HCT116 (cell line): ENCODE measurements at regions not wholly inside any gene's neighbourhood (a gene's known extent, or its start where the extent isn't known, plus 50 kb on each side); places are given as distances from the start of the nearest gene placed in this dataset.

Experiments
- CEBPB ChIP-seq: IDR thresholded peaks from 2 replicates; pipeline ENCODE4 v1.6.1; 2012; ENCODE audit warnings: low read depth
- CTCF ChIP-seq, 3 experiments: fragments of 200-600 bp in 1 of 3; sonication (generic) in 1 of 3; IDR thresholded peaks in 2 of 3; conservative IDR thresholded peaks in 1 of 3; 2 replicates each; pipeline ENCODE4 v1.5.1; 2012 to 2017; ENCODE audit warnings: low read depth in 2 of 3, low read length in 2 of 3, antibody characterized with exemption in 1 of 3, borderline replicate concordance in 1 of 3, control low read depth in 1 of 3, mild to moderate bottlenecking in 1 of 3, mixed read lengths in 1 of 3, mixed run types in 1 of 3, moderate library complexity in 1 of 3; ENCODE audit not compliant: insufficient read depth in 1 of 3
- MAX ChIP-seq: IDR thresholded peaks from 2 replicates; pipeline ENCODE4 v1.6.1; 2012
- POLR2A ChIP-seq: IDR thresholded peaks from 2 replicates; pipeline ENCODE4 v1.7.0; 2011; ENCODE audit warnings: borderline replicate concordance; ENCODE audit not compliant: insufficient read depth, insufficient read length; ENCODE audit errors: extremely low read depth
- RAD21 ChIP-seq: IDR thresholded peaks from 2 replicates; pipeline ENCODE4 v1.6.1; 2012; ENCODE audit warnings: low read depth, mild to moderate bottlenecking
- SIN3A ChIP-seq: IDR thresholded peaks from 2 replicates; pipeline ENCODE4 v1.6.1; 2012; ENCODE audit warnings: low read depth
- TCF7L2 ChIP-seq: IDR thresholded peaks from 2 replicates; pipeline ENCODE4 v1.7.0; 2011; ENCODE audit warnings: borderline replicate concordance, inconsistent platforms; ENCODE audit not compliant: insufficient read depth, insufficient read length; ENCODE audit errors: extremely low read depth
- YY1 ChIP-seq: IDR thresholded peaks from 2 replicates; pipeline ENCODE4 v1.6.1; 2011; ENCODE audit warnings: low read length, low read depth, moderate library complexity, mild to moderate bottlenecking; ENCODE audit not compliant: insufficient replicate concordance; ENCODE audit errors: extremely low read depth
- ZNF274 ChIP-seq: fragments of 200-500 bp; sonication (Bioruptor generic); IDR thresholded peaks from 2 replicates; pipeline ENCODE4 v1.6.1; 2014; ENCODE audit warnings: mild to moderate bottlenecking, low read depth, low read length, inconsistent platforms

- TF ChIP-seq POLR2A (no peak), CTCF (IDR thresholded peaks at IDR 0.05 in 2 of 3, conservative IDR thresholded peaks at IDR 0.05 in 1 of 3; ENCODE audit: borderline replicate concordance in 1 of 3, insufficient read depth in 1 of 3, low read depth in 2 of 3, low read length in 2 of 3) (no peak), RAD21 (no peak), ZNF274 (no peak), YY1 (no peak), CEBPB (no peak), TCF7L2 (no peak), SIN3A (no peak), MAX (no peak)
These were observed 193.5 kb downstream of the PLK2 start for GRCh38 chr5:58266402-58266801.
